Kidney (tissue), 13 donors: ENCODE measurements at regions not wholly inside any gene's neighbourhood (a gene's known extent, or its start where the extent isn't known, plus 50 kb on each side); places are given as distances from the start of the nearest gene placed in this dataset.
"Not testable (repeated sequence)": the region's sequence is repeated elsewhere in the genome, so short reads cannot be mapped to it uniquely, and the experiment has no call there.

Experiments used
- DNase-seq, 5 donors: peaks; one replicate each; pipeline ENCODE4 v3.0.0-alpha.2; 2013 to 2020
- FAIRE-seq: peaks from 2 replicates; lab custom pipeline; 2012; peaks lifted over from hg19 to GRCh38; lab: Jason Lieb, UNC
- H3K27ac ChIP-seq, 2 donors: one replicate each; pipeline ENCODE4 v1.7.0; 2013; ENCODE audit warnings: low read depth in 2 of 2, low read length in 2 of 2, inconsistent platforms in 1 of 2
- H3K27me3 ChIP-seq: one replicate; pipeline ENCODE4 v1.7.1; 2013; ENCODE audit warnings: low read length, inconsistent platforms; ENCODE audit not compliant: control insufficient read depth, insufficient read depth
- H3K36me3 ChIP-seq, 3 donors: one replicate each; pipeline versions ENCODE4 v1.7.0 to v1.7.1; 2013; ENCODE audit warnings: low read length in 3 of 3, control low read depth in 1 of 3, inconsistent platforms in 1 of 3; ENCODE audit not compliant: insufficient read depth in 3 of 3, control insufficient read depth in 2 of 3
- H3K4me1 ChIP-seq, 3 donors: one replicate each; pipeline versions ENCODE4 v1.7.0 to v1.7.1; 2013; ENCODE audit warnings: low read length in 3 of 3, inconsistent platforms in 1 of 3, low read depth in 1 of 3; ENCODE audit not compliant: control insufficient read depth in 2 of 3, insufficient read depth in 2 of 3
- H3K4me3 ChIP-seq, 3 donors: one replicate each; pipeline versions ENCODE4 v1.7.0 to v1.8.1; 2013; ENCODE audit warnings: low read length in 3 of 3, control low read depth in 1 of 3, inconsistent platforms in 1 of 3
- H3K9ac ChIP-seq, 3 donors: one replicate each; pipeline versions ENCODE4 v1.7.0 to v1.7.1; 2013; ENCODE audit warnings: low read length in 3 of 3, control low read depth in 1 of 3, inconsistent platforms in 1 of 3
- H3K9me3 ChIP-seq, 3 donors: one replicate each; pipeline versions ENCODE4 v1.7.0 to v1.7.1; 2013; ENCODE audit warnings: low read length in 3 of 3, control low read depth in 1 of 3, inconsistent platforms in 1 of 3; ENCODE audit not compliant: control insufficient read depth in 2 of 3, insufficient read depth in 1 of 3
- intact Hi-C: fragments of 100-400 bp; cut with DNase I; formaldehyde crosslinking; loops from one replicate; pipeline ENCODE4 v1.11.1; 2022
- TF ChIP-seq, protein P1 (sequence below): IDR thresholded peaks from 3 replicates; pipeline ENCODE4 v1.5.1; 2012; ENCODE audit warnings: mild to moderate bottlenecking, moderate library complexity, borderline replicate concordance; ENCODE audit not compliant: insufficient read depth; ENCODE audit errors: extremely low read depth
- donor health status: control.
- donor health status: control.
- donor health status: control.
- donor health status: control.
- donor health status: control.
- donor health status: DM: yes; HTN: yes; CAD: no.
- donor health status: Normal renal cell carcinoma (clear cell type).

DNA sequence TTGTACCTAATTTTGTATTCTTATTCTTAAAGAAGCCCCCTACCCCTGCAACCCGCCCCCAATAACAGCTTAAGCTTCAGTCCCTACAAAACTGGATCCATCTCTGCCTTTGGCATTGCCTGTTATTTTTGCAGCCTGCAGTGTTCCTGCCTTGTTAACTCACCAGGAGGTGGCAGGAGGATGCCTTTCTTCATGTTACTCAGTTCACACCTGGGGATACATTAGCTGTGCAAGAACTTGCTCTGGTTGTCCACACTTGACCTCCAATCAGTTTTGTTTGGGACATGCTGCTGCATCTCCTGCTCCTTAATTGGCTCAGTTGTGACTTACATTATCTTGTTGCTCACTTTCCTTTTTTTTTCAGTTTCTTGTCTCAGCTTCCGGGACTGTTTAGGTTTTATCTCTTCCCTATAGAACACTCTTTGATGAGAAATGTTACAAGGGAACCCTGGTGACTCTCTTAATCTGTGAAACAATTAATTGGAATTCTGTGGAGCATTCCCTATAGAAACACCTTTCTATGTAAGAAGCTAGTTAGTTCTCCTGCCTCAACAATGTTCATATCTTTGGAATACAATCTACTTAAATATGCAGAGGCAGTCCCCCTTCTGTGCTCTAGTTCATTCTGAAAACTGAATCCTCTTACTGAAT lies 467.7 kb upstream of the ACO1 start:
- FAIRE-seq: no peak
- H3K27me3 ChIP-seq: no peaks in the 10 kb centered on the region
- intact Hi-C loops: no loop called here

DNA sequence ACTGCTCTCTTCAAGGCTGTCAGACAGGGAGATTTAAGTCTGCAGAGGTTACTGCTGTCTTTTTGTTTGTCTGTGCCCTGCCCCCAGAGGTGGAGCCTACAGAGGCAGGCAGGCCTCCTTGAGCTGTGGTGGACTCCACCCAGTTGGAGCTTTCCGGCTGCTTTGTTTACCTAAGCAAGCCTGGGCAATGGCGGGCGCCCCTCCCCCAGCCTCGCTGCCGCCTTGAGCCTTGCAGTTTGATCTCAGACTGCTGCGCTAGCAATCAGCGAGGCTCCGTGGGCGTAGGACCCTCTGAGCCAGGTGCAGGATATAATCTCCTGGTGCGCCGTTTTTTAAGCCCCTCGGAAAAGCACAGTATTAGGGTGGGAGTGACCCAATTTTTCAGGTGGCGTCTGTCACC lies 446.7 kb upstream of the ACO1 start:
- H3K9ac ChIP-seq, H3K4me1 ChIP-seq, H3K27ac ChIP-seq, H3K36me3 ChIP-seq, H3K9me3 ChIP-seq, H3K4me3 ChIP-seq, H3K27me3 ChIP-seq, DNase-seq, intact Hi-C loops, FAIRE-seq: not testable (repeated sequence)

More for the DNA sequence above, 467.7 kb upstream of the ACO1 start:
- Histone ChIP-seq H3K4me1 (no peaks in the 10 kb centered on the region), H3K4me3 (no peak overlapping the region), H3K9ac (no peak overlapping the region), H3K36me3 (no peaks in the 10 kb centered on the region), H3K27ac (no peak overlapping the region), H3K9me3 (peaks cover 0 to 2% (median 0%) of the 10 kb centered on the region in 3 donors)
- TF ChIP-seq, protein P1, sequence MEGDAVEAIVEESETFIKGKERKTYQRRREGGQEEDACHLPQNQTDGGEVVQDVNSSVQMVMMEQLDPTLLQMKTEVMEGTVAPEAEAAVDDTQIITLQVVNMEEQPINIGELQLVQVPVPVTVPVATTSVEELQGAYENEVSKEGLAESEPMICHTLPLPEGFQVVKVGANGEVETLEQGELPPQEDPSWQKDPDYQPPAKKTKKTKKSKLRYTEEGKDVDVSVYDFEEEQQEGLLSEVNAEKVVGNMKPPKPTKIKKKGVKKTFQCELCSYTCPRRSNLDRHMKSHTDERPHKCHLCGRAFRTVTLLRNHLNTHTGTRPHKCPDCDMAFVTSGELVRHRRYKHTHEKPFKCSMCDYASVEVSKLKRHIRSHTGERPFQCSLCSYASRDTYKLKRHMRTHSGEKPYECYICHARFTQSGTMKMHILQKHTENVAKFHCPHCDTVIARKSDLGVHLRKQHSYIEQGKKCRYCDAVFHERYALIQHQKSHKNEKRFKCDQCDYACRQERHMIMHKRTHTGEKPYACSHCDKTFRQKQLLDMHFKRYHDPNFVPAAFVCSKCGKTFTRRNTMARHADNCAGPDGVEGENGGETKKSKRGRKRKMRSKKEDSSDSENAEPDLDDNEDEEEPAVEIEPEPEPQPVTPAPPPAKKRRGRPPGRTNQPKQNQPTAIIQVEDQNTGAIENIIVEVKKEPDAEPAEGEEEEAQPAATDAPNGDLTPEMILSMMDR: no peak
- DNase-seq: peak in 1 of 5 donors; percentile 21

DNA sequence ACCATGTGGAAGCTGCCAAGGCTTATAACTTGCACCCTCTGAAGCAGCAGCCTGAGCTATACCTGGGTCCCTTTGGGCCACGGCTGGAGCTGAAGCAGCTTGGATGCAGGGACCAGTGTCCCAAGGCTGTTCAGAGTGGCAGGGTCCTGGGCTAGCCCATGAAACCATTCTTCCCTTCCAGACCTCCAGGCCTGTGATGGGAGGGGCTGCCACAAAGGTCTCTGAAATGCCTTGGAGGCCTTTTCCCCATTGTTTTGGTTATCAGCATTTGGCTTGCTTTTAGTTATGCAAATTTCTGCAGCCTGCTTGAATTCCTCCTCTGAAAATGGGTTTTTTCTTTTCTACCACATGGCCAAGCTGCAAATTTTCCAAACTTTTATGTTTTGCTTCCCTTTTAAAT lies 433.7 kb upstream of the ACO1 start:
- intact Hi-C loops: no loop called here
- DNase-seq (no peak), FAIRE-seq (no peak)
- no peak overlapping the region for H3K4me3 ChIP-seq
- no peaks in the 10 kb centered on the region for H3K4me1 ChIP-seq
- H3K9me3 ChIP-seq: no peaks in the 10 kb centered on the region
- H3K27ac ChIP-seq: no peak overlapping the region
- no peak overlapping the region for H3K9ac ChIP-seq
- TF ChIP-seq, protein P1: no peak
- no peaks in the 10 kb centered on the region for H3K27me3 ChIP-seq
- H3K36me3 ChIP-seq: no peaks in the 10 kb centered on the region

DNA sequence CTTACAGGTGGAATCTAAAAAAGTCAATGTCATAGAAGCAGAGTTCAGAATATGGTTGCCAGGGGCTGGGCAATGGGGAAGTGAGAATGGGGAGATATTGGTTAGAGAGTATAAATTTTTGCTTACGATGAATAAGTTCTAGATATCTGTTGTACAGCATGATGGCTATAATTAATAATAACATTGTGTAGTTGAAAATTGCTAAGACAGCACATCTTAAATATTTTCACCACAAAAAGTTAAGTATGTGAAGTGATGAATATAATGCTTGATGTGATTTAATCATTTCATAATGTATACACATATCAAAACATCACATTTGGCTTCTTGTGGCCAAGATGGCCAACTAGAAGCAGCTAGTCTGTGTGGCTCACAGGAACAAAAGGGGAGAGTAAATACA lies 425.9 kb upstream of the ACO1 start:
- Histone ChIP-seq H3K9ac (no peak overlapping the region), H3K27ac (no peak overlapping the region), H3K4me1 (no peaks in the 10 kb centered on the region), H3K36me3 (no peaks in the 10 kb centered on the region), H3K9me3 (peaks cover 0 to 3% (median 0%) of the 10 kb centered on the region in 3 donors), H3K4me3 (no peak overlapping the region), H3K27me3 (no peaks in the 10 kb centered on the region)
- DNase-seq (no peak), FAIRE-seq (no peak)
- intact Hi-C loops: no loop called here
- TF ChIP-seq, protein P1: no peak
